Small intestine (tissue), 7 donors: ENCODE measurements at regions not wholly inside any gene's neighbourhood (a gene's known extent, or its start where the extent isn't known, plus 50 kb on each side); places are given as distances from the start of the nearest gene placed in this dataset.

Source experiments
- DNase-seq, 2 donors: peaks; one replicate each; pipeline versions ENCODE4 v3.0.0 to v3.0.0-alpha.2; 2013
- FAIRE-seq: peaks from 2 replicates; lab custom pipeline; 2012; peaks lifted over from hg19 to GRCh38; lab: Jason Lieb, UNC
- H3K27ac ChIP-seq, 3 donors: one replicate each; pipeline ENCODE4 v1.5.1; 2013; ENCODE audit warnings: low read length in 2 of 3, mild to moderate bottlenecking in 2 of 3, control low read depth in 1 of 3, inconsistent platforms in 1 of 3, low read depth in 1 of 3, moderate library complexity in 1 of 3
- H3K27me3 ChIP-seq, 3 donors: one replicate each; pipeline ENCODE4 v1.6.1; 2013; ENCODE audit warnings: low read length in 3 of 3, inconsistent platforms in 1 of 3; ENCODE audit not compliant: control insufficient read depth in 3 of 3, insufficient read depth in 3 of 3
- H3K36me3 ChIP-seq, 3 donors: one replicate each; pipeline ENCODE4 v1.6.1; 2013; ENCODE audit warnings: low read length in 3 of 3, inconsistent platforms in 1 of 3, low read depth in 1 of 3, mild to moderate bottlenecking in 1 of 3, moderate library complexity in 1 of 3; ENCODE audit not compliant: control insufficient read depth in 3 of 3, insufficient read depth in 2 of 3
- H3K4me1 ChIP-seq, 3 donors: one replicate each; pipeline ENCODE4 v1.6.1; 2013; ENCODE audit warnings: low read length in 2 of 3, inconsistent platforms in 1 of 3, low read depth in 1 of 3, mild to moderate bottlenecking in 1 of 3, moderate library complexity in 1 of 3; ENCODE audit not compliant: control insufficient read depth in 3 of 3, insufficient read depth in 2 of 3
- H3K4me3 ChIP-seq, 3 donors: one replicate each; pipeline ENCODE4 v1.5.1; 2013; ENCODE audit warnings: low read length in 3 of 3, control low read depth in 1 of 3, inconsistent platforms in 1 of 3, low read depth in 1 of 3, mild to moderate bottlenecking in 1 of 3, moderate library complexity in 1 of 3
- H3K9me3 ChIP-seq, 2 donors: one replicate each; pipeline ENCODE4 v1.6.1; 2013; ENCODE audit warnings: low read depth in 1 of 2, low read length in 1 of 2; ENCODE audit not compliant: control insufficient read depth in 2 of 2, insufficient read depth in 1 of 2
- WGBS, 3 donors: extraction: QIAGEN DNeasy Blood & Tissue Kit; methylation state at CpG; one replicate each; pipeline ENCODE4 v1.1.7; 2013; 5-methylcytosine and 5-hydroxymethylcytosine counted together
- donor health status: healthy with polysubstance abuse.
- donor health status: control.
- donor health status: control.
- donor health status: Bipolar disorder and iron deficiency.
- donor health status: healthy.

DNA sequence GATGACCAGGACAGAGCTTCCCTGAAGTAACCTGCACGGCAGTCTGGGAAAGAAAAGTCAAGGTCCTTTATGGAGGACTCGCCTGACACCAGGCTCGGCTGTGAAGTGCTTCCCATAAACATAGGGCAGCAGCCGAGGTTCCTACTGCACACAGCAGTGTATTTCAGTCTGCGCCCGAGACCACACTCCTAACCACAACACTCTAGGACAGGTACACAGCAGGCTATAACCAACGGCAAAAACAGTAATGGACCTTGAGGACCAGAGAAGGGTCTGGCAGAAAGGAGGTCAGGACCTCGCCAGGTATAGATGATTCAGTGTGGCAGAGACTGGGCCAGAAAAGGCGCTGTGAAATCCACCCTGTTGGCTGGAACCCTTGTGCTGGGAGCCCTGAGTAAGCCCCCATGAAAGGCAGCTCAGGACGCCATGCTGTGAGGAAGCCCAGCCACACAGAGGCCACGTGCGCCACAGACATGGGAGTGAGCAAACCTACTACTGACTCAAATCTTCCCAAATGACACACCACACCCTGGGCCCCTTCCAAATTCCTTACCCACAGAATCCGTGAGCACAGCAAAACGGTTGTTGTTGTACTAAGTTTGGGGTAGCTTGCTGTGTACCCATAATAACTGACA lies 129.6 kb upstream of the CST7 start:
- no peak overlapping the region for H3K27ac ChIP-seq
- no peak overlapping the region for H3K4me3 ChIP-seq
- no peaks in the 10 kb centered on the region for H3K4me1 ChIP-seq
- WGBS, 3 donors = 83 to 85% (median 85%) methylated on average over 14 of the region's 14 CpGs
- no peaks in the 10 kb centered on the region for H3K9me3 ChIP-seq
- H3K36me3 ChIP-seq = no peaks in the 10 kb centered on the region
- FAIRE-seq (no peak), DNase-seq (no peak)
- no peaks in the 10 kb centered on the region for H3K27me3 ChIP-seq

DNA sequence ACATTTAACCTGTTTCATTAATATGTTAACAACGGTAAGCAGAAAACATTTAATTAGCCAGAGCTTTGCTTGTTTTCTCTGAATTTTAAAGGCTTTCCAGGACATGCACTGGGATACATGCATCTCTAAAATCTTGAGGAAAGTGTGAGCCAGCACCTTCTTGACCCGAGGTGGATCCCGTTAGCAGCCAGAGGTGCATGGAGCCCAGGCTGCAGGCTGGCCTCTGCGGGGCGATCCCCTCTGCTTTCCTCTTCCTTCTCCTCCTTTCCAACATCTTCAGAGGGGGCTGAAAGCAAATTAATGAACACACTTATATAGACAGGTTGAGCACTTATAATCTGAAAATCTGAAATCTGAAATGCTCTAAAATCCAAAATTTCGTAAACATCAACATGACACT lies 128.7 kb upstream of the CST7 start:
- DNase-seq = no peak
- Histone ChIP-seq H3K27ac (no peak overlapping the region), H3K27me3 (no peaks in the 10 kb centered on the region), H3K36me3 (no peaks in the 10 kb centered on the region), H3K4me1 (no peaks in the 10 kb centered on the region), H3K9me3 (no peaks in the 10 kb centered on the region), H3K4me3 (no peak overlapping the region)
- no peak for FAIRE-seq
- whole genome bisulfite sequencing, 3 donors = 87 to 94% (median 92%) methylated on average over 6 of the region's 6 CpGs

DNA sequence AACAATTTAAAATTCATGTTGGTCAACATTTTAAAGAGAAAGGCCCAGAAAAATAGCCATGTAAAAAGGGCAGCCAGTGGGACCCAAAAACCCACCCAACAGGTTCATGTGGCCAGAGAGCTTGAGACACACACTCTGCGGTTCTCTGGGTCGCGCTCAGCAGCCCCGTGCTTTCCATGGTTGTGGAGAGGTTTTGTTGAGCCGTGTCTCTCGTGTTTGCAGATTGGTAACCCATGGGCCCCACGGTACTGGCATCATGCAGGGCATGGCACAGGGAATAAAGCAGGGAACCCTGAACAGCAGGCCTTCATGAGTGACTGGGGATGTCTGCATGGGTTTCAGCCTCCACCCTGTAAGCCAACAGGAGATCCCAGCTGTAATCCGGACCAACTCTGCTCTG lies 127.7 kb upstream of the CST7 start:
- DNase-seq (no peak), FAIRE-seq (no peak)
- Histone ChIP-seq H3K4me1 (no peaks in the 10 kb centered on the region), H3K36me3 (no peaks in the 10 kb centered on the region), H3K4me3 (no peak overlapping the region), H3K9me3 (no peaks in the 10 kb centered on the region), H3K27ac (no peak overlapping the region), H3K27me3 (no peaks in the 10 kb centered on the region)
- WGBS, 3 donors = 88 to 95% (median 93%) methylated on average over 8 of the region's 8 CpGs

DNA sequence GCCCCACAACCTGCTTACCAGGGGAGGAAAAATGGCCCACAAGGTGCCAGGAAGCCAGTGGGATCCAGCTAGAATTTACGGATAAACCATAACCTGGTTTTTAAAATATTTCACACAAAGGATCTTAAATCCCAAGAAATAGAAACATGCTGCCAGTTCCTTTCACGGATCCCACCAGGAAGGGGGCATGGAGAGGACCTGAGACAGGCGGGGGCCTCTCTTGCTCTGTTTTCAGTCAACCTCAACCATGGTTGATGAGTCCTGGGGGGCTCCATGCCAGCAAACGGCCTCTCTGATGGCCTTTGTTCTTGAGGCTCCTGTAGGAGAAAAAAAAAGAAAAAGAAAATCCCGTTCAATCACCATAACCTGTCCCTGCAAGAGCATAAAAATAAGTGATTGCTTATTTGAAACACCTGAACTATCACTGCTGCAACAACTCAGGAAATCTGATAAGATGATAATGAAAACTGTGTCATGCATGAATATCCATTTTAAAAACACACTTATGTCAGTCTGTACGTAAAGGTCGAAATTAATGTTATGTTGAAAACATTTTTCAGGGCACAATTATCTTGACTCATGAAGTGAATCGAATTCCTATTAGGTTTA lies 125.8 kb upstream of the CST7 start:
- H3K27me3 ChIP-seq = no peaks in the 10 kb centered on the region
- FAIRE-seq (no peak), DNase-seq (no peak)
- H3K27ac ChIP-seq = no peak overlapping the region
- WGBS, 3 donors = 72 to 81% (median 73%) methylated on average over 8 of the region's 8 CpGs
- no peaks in the 10 kb centered on the region for H3K36me3 ChIP-seq
- H3K4me1 ChIP-seq = no peaks in the 10 kb centered on the region
- no peak overlapping the region for H3K4me3 ChIP-seq
- no peaks in the 10 kb centered on the region for H3K9me3 ChIP-seq

DNA sequence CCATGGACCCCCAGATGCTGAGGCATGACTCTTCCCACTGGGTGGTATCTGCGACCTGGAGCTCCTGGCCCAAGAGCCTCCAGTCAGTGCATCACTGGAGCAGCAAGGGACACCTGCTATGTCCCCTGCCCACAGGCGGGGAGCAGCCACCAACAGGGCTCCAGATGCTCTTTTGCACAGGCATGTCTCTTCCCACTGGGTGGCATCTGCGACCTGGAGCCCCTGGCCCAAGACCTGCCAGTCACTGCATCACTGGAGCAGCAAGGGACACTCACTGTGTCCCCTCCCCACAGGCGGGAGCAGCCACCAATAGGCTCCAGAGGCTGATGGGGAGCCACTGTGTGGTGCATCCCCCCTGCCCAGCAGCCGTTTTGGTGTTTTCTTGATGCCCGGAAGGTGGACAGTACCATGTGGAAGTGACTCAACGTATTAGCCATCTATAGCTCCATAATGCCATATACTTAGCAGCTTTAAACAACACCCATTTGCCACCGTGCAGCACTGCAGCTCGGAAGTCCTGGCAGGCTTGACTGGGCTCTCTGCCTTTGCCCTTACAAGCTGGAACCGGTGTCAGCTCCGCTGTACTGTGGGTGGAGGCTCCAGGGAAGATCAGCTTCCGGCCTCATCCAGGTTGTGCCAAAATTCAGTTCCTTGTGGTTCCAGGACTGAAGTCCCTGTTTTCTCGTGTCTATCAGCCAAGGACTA lies 124.9 kb upstream of the CST7 start:
- Histone ChIP-seq H3K9me3 (no peaks in the 10 kb centered on the region), H3K27ac (no peak overlapping the region), H3K27me3 (no peaks in the 10 kb centered on the region), H3K4me1 (no peaks in the 10 kb centered on the region), H3K4me3 (no peak overlapping the region), H3K36me3 (no peaks in the 10 kb centered on the region)
- DNase-seq (no peak), FAIRE-seq (no peak)
- 73 to 82% (median 77%) methylated on average over 13 of the region's 13 CpGs for WGBS, 3 donors

DNA sequence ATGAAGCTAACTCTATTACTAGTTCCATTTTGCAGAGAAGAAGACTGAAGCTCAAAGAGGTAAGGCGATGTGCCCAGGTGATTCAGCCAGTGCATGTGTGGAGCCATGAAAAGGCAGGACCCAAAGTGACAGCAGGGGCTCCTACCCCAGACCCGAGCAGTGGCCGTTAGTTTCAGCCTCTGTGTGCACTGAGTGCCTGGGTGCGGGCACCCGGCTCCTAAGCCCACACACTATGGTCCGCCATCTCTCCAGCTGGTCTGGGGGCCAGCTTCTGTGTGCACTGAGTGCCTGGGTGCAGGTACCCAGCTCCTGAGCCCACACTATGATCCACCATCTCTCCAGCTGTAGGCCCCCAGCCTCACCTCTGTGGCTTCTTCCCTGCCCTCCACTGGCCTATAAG lies 123.5 kb upstream of the CST7 start:
- no peaks in the 10 kb centered on the region for H3K4me1 ChIP-seq
- no peaks in the 10 kb centered on the region for H3K27me3 ChIP-seq
- no peak for FAIRE-seq
- no peak overlapping the region for H3K4me3 ChIP-seq
- no peak for DNase-seq
- no peaks in the 10 kb centered on the region for H3K36me3 ChIP-seq
- no peak overlapping the region for H3K27ac ChIP-seq
- no peaks in the 10 kb centered on the region for H3K9me3 ChIP-seq
- WGBS, 3 donors = 85 to 95% (median 89%) methylated on average over 6 of the region's 6 CpGs

DNA sequence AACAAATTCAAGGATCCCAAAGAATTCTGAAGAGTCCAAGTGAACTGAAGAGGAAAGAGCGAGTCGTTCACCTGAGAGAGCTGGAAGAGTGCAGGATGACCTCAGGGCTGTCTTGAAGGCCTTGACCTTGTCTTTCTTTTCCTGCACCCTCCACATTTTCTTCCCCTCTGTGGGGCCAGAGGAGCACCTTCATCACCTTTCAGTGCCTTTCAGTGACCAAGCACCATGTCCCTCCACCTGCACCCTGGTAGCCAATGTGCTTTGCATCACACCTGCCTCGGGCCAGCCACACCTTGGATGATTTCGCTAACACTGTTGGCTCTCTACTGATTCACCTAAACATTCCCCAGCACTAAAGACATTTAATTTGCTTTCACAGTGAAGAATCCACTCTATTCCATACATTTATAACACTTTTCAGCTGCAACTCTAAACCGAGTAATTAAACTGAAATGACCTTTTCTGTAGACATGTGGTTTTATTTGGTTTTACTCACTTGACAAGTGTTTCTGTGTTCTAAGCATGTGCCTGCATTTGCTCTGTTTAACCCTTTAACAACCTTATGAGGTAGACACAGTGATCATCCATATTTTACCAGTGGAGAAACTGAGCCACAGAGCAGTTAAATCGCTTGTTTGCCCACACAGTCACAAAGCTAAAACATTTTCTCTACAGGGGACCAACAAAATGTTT lies 121.3 kb upstream of the CST7 start:
- Histone ChIP-seq H3K4me1 (no peaks in the 10 kb centered on the region), H3K9me3 (no peaks in the 10 kb centered on the region), H3K36me3 (no peaks in the 10 kb centered on the region), H3K27ac (no peak overlapping the region), H3K27me3 (no peaks in the 10 kb centered on the region), H3K4me3 (no peak overlapping the region)
- DNase-seq = no peak
- 62 to 80% (median 76%) methylated on average over 6 of the region's 6 CpGs for WGBS, 3 donors
- FAIRE-seq = no peak

DNA sequence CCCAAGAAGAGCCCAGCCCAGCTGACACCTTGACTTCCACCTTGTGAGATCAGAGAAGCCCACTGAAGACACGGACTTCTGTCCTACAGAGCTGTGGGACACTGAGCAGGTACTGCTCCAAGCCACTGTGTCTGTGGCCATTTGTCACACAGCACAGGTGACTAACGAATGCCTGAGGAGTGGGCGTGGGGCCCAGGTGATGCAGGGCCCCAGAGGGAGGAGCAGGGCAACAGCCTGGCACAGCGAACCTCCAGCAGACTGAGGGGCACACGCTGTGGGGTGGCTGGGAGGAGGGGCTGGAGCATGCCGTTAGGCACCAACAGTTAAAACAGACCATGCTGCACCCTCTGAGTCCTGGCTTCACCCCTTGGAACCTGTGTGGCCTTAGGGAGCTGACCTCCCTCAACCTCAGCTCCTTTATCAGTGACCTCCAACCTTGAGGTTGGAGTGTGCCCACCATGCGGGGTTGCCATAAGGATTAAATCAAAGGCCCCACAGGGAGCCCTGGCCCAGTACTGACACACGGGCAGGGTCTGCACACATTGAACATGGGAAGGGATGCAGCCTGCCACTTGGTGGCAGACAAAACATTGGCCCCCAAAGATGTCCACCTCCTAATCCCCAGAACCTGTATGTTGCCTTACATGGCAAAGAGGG lies 119.9 kb upstream of the CST7 start:
- H3K9me3 ChIP-seq = no peaks in the 10 kb centered on the region
- H3K36me3 ChIP-seq = no peaks in the 10 kb centered on the region
- no peaks in the 10 kb centered on the region for H3K4me1 ChIP-seq
- FAIRE-seq (no peak), DNase-seq (no peak)
- no peaks in the 10 kb centered on the region for H3K27me3 ChIP-seq
- WGBS, 3 donors = 62 to 75% (median 62%) methylated on average over 8 of the region's 8 CpGs
- no peak overlapping the region for H3K4me3 ChIP-seq
- no peak overlapping the region for H3K27ac ChIP-seq
